SU-DHL-6 (cell line): ENCODE measurements at regions not wholly inside any gene's neighbourhood (a gene's known extent, or its start where the extent isn't known, plus 50 kb on each side); places are given as distances from the start of the nearest gene placed in this dataset.
"Not testable (repeated sequence)": the region's sequence is repeated elsewhere in the genome, so short reads cannot be mapped to it uniquely, and the experiment has no call there.

Experiments
- H2AFZ ChIP-seq: fragments of 200-600 bp; sonication (generic); 2 replicates; pipeline ENCODE4 v1.6.1; 2014; ENCODE audit warnings: low read depth, mild to moderate bottlenecking, moderate library complexity, mixed read lengths, antibody characterized with exemption, low read length; ENCODE audit not compliant: severe bottlenecking
- H3F3A ChIP-seq: fragments of 200-600 bp; shearing (Covaris generic); 2 replicates; pipeline ENCODE4 v1.6.0; 2016; ENCODE audit warnings: antibody characterized with exemption, mild to moderate bottlenecking; ENCODE audit not compliant: insufficient read depth
- H3K27ac ChIP-seq: fragments of 200-600 bp; sonication (generic); 2 replicates; pipeline ENCODE4 v1.5.1; 2016; ENCODE audit warnings: low read depth, mild to moderate bottlenecking, low read length, moderate library complexity, mixed read lengths
- H3K27me3 ChIP-seq: fragments of 200-600 bp; sonication (generic), shearing (Covaris generic); 2 replicates; pipeline ENCODE4 v1.6.0; 2014; ENCODE audit warnings: mild to moderate bottlenecking, low read length
- H3K36me3 ChIP-seq: fragments of 200-600 bp; sonication (generic); 2 replicates; pipeline ENCODE4 v1.6.1; 2014; ENCODE audit warnings: mild to moderate bottlenecking, low read length, mixed read lengths
- H3K4me2 ChIP-seq: fragments of 300-600, 200-600 bp; shearing (Covaris generic), sonication (generic); 2 replicates; pipeline ENCODE4 v1.6.0; 2014; ENCODE audit warnings: low read length, low read depth, mild to moderate bottlenecking; ENCODE audit not compliant: poor library complexity, severe bottlenecking
- H3K4me3 ChIP-seq: fragments of 200-600 bp; sonication (generic); 2 replicates; pipeline ENCODE4 v1.5.1; 2014; ENCODE audit warnings: antibody characterized with exemption, low read length, mild to moderate bottlenecking, mixed read lengths; ENCODE audit not compliant: insufficient read depth, poor library complexity, severe bottlenecking
- H3K79me2 ChIP-seq: fragments of 200-600 bp; sonication (generic); 2 replicates; pipeline ENCODE4 v1.6.1; 2014; ENCODE audit warnings: mild to moderate bottlenecking, low read length, moderate library complexity; ENCODE audit not compliant: insufficient read depth
- H3K9ac ChIP-seq: fragments of 200-600 bp; sonication (generic); 2 replicates; pipeline ENCODE4 v1.7.0; 2014; ENCODE audit warnings: mild to moderate bottlenecking, low read length
- H3K9me2 ChIP-seq: fragments of 200-600 bp; sonication (generic); replicated peaks from 2 replicates; pipeline ENCODE4 v1.6.1; 2014; ENCODE audit warnings: low read length; ENCODE audit not compliant: insufficient read depth
- H3K9me3 ChIP-seq: fragments of 200-600 bp; sonication (generic); 2 replicates; pipeline ENCODE4 v1.6.1; 2014; ENCODE audit warnings: low read length, mixed read lengths; ENCODE audit not compliant: insufficient read depth
- H4K20me1 ChIP-seq: fragments of 200-600 bp; sonication (generic); 2 replicates; pipeline ENCODE4 v1.6.1; 2014; ENCODE audit warnings: low read depth, mild to moderate bottlenecking, antibody characterized with exemption, low read length, moderate library complexity, mixed read lengths
- EZH2phosphoT487 ChIP-seq: fragments of 200-600 bp; sonication (generic), shearing (Covaris generic); conservative IDR thresholded peaks from 2 replicates; pipeline ENCODE4 v1.6.1; 2018; ENCODE audit warnings: mild to moderate bottlenecking, antibody characterized with exemption, low read length, moderate library complexity, mixed read lengths
- TF ChIP-seq, protein P1 (sequence below): fragments of 200-600 bp; sonication (generic); IDR thresholded peaks from one replicate; pipeline ENCODE4 v1.5.1; 2017; ENCODE audit warnings: antibody characterized with exemption, mild to moderate bottlenecking, low read length, moderate library complexity; ENCODE audit not compliant: insufficient read depth, poor library complexity, severe bottlenecking

DNA sequence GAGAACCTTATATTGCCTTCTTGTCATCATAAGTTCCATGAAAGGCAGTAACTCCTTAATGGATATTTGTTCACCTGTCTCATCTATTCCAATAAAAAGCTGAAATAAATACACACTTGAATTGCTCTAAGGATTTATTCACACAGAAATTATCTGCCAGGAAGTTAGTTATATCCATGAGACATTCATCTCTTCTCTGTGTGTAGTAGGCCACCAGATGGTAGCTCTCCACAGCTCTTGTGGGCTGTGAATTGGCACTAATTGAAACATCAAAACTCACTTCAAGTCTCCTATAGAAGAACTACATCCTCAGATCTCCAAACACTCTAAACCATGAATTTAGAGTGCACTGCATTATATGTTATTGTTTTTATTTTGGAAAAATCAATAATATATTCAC, 189.6 kb downstream of the DSC3 start:
- Histone ChIP-seq H3K36me3 (no peaks in the 10 kb centered on the region), H3K27ac (no peak overlapping the region), H3K79me2 (no peaks in the 10 kb centered on the region), H3F3A (no peaks in the 10 kb centered on the region), H2AFZ (no peak overlapping the region), H3K9me3 (no peaks in the 10 kb centered on the region), H3K27me3 (no peaks in the 10 kb centered on the region), H3K9ac (no peak overlapping the region), H3K4me3 (no peak overlapping the region), H4K20me1 (no peaks in the 10 kb centered on the region), H3K9me2 (no peaks in the 10 kb centered on the region), H3K4me2 (no peak overlapping the region)
- no peak for TF ChIP-seq EZH2phosphoT487
- TF ChIP-seq, protein P1, sequence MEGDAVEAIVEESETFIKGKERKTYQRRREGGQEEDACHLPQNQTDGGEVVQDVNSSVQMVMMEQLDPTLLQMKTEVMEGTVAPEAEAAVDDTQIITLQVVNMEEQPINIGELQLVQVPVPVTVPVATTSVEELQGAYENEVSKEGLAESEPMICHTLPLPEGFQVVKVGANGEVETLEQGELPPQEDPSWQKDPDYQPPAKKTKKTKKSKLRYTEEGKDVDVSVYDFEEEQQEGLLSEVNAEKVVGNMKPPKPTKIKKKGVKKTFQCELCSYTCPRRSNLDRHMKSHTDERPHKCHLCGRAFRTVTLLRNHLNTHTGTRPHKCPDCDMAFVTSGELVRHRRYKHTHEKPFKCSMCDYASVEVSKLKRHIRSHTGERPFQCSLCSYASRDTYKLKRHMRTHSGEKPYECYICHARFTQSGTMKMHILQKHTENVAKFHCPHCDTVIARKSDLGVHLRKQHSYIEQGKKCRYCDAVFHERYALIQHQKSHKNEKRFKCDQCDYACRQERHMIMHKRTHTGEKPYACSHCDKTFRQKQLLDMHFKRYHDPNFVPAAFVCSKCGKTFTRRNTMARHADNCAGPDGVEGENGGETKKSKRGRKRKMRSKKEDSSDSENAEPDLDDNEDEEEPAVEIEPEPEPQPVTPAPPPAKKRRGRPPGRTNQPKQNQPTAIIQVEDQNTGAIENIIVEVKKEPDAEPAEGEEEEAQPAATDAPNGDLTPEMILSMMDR: no peak

DNA sequence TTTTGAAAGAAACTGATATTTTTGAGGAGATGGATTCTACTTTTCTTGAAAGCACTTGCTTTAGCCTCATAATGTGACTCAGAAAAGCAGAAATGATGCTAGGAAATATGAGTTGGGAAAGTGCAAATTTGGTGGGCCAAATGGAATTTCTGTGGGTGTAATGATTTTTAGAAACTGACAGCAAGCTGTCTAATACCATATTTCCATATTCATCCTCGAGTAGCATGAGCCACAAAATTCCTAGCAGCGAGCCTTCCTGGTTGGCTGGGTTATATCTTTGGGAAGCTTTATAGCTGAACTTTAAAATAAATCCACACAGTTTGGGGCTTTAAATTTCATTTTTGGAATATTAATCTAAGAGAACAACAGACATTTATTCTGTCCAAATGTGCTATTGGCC, 190.0 kb downstream of the DSC3 start:
- Histone ChIP-seq H3K36me3 (no peaks in the 10 kb centered on the region), H3K4me2 (no peak overlapping the region), H3K4me3 (no peak overlapping the region), H3K27ac (no peak overlapping the region), H2AFZ (no peak overlapping the region), H3K79me2 (no peaks in the 10 kb centered on the region), H3K27me3 (no peaks in the 10 kb centered on the region), H3K9ac (no peak overlapping the region), H3K9me3 (no peaks in the 10 kb centered on the region), H3F3A (no peaks in the 10 kb centered on the region), H4K20me1 (no peaks in the 10 kb centered on the region), H3K9me2 (no peaks in the 10 kb centered on the region)
- no peak for TF ChIP-seq EZH2phosphoT487
- TF ChIP-seq, protein P1: no peak

DNA sequence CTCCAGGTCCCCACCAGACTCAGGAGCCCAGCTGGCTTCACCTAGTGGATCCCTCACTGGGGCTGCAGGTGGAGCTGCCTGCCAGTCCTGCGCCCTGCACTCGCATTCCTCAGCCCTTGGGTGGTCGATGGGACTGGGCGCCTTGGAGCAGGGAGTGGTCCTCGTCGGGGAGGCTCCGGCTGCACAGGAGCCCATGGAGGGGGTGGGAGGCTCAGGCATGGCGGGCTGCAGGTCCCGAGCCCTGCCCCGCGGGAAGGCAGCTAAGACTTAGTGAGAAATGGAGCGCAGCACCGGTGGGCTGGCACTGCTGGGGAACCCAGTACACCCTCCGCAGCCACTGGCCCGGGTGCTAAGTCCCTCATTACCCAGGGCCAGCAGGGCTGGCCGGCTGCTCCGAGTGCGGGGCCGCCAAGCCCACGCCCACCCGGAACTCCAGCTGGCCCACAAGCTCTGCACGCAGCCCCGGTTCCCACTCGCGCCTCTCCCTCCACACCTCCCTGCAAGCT, 203.4 kb downstream of the DSC3 start:
- not testable (repeated sequence) for H2AFZ ChIP-seq, H3F3A ChIP-seq, H3K79me2 ChIP-seq, H3K36me3 ChIP-seq, H3K4me3 ChIP-seq, H3K27me3 ChIP-seq, H3K4me2 ChIP-seq, H3K27ac ChIP-seq, H3K9me2 ChIP-seq, H4K20me1 ChIP-seq, H3K9ac ChIP-seq, H3K9me3 ChIP-seq

DNA sequence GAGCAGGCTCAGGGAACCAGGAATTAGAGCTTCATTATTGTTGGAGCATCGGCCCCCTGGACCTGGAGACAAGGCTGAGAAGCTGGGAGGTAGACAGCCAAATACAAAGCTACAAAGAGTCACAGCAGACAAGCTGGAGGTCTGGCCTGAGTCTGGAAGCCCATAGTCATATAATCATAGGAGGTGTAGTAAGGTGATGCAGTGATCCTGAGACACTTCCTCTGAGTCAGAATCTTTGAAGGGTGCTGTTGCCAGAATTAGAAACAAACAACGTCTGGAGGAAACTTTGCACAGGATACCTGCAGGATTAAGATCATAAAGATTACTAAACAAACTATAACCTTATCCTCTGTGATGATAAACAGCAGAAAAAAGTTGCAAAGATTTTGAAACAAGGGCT, 213.8 kb downstream of the DSC3 start:
- Histone ChIP-seq H3K36me3 (no peaks in the 10 kb centered on the region), H3K9me3 (no peaks in the 10 kb centered on the region), H3K4me2 (no peak overlapping the region), H3K27ac (no peak overlapping the region), H3K79me2 (no peaks in the 10 kb centered on the region), H3K27me3 (no peaks in the 10 kb centered on the region), H3K9ac (no peak overlapping the region), H4K20me1 (no peaks in the 10 kb centered on the region), H3F3A (no peaks in the 10 kb centered on the region), H3K9me2 (no peaks in the 10 kb centered on the region), H3K4me3 (no peak overlapping the region), H2AFZ (no peak overlapping the region)
- no peak for TF ChIP-seq EZH2phosphoT487
- TF ChIP-seq, protein P1: no peak
